Upper lobe of left lung (tissue), 6 donors: ENCODE measurements at regions not wholly inside any gene's neighbourhood (a gene's known extent, or its start where the extent isn't known, plus 50 kb on each side); places are given as distances from the start of the nearest gene placed in this dataset.

Experiments
- ATAC-seq, 2 donors: fragments of 200-7000 bp; cut with Tn5 transposase; one replicate each; pipeline ENCODE4 v1.9.1; 2022; ENCODE audit warnings: mild to moderate bottlenecking in 2 of 2, moderate library complexity in 2 of 2; ENCODE audit not compliant: low FRiP score in 2 of 2
- DNase-seq, 2 donors: peaks; one replicate each; pipeline ENCODE4 v3.0.0-alpha.2; 2019 to 2020
- H3K27ac ChIP-seq, 4 donors: fragments of 200-600 bp; sonication (generic); one replicate each; pipeline ENCODE4 v1.5.1; 2016 to 2019
- H3K27me3 ChIP-seq, 4 donors: fragments of 200-600 bp; sonication (generic); one replicate each; pipeline ENCODE4 v1.5.1; 2017 to 2019
- H3K36me3 ChIP-seq, 4 donors: fragments of 200-600 bp; sonication (generic); one replicate each; pipeline ENCODE4 v1.5.1; 2016 to 2019
- H3K4me1 ChIP-seq, 4 donors: fragments of 200-600 bp; sonication (generic); one replicate each; pipeline ENCODE4 v1.5.1; 2018 to 2019
- H3K4me3 ChIP-seq, 4 donors: fragments of 200-600 bp; sonication (generic); one replicate each; pipeline ENCODE4 v1.5.1; 2017 to 2019; ENCODE audit warnings: mild to moderate bottlenecking in 2 of 4, moderate library complexity in 1 of 4
- H3K9me3 ChIP-seq, 4 donors: fragments of 200-600 bp; sonication (generic); one replicate each; pipeline ENCODE4 v1.5.1; 2018 to 2019
- CTCF ChIP-seq, 6 experiments: fragments of 450-650 bp in 4 of 6; fragments of 200-600 bp in 2 of 6; sonication (generic) in 2 of 6; IDR thresholded peaks; one replicate each; pipeline ENCODE4 v1.5.1; 2016 to 2019; ENCODE audit warnings: antibody characterized with exemption in 6 of 6
- EP300 ChIP-seq, 4 donors: sonication (generic); formaldehyde crosslinking; IDR thresholded peaks; one replicate each; pipeline ENCODE4 v1.5.1; 2017; ENCODE audit warnings: antibody characterized with exemption in 4 of 4, control low read depth in 2 of 4
- POLR2A ChIP-seq, 4 donors: fragments of 450-650 bp; IDR thresholded peaks; one replicate each; pipeline ENCODE4 v1.5.1; 2016 to 2017; ENCODE audit warnings: antibody characterized with exemption in 4 of 4, mild to moderate bottlenecking in 2 of 4
- POLR2AphosphoS5 ChIP-seq, 2 donors: sonication (generic); formaldehyde crosslinking; IDR thresholded peaks; one replicate each; pipeline ENCODE4 v1.5.1; 2017; ENCODE audit warnings: antibody characterized with exemption in 2 of 2
- WGBS, 2 donors: methylation state at CpG; one replicate each; pipeline ENCODE4 v1.1.5; 2017 to 2018; 5-methylcytosine and 5-hydroxymethylcytosine counted together
- donor health status: DM: no; HTN: no; CAD: no; lungs with moderate emphysema.
- donor health status: DM: no; HTN: yes; CAD: no; lungs with severe emphysema.

DNA sequence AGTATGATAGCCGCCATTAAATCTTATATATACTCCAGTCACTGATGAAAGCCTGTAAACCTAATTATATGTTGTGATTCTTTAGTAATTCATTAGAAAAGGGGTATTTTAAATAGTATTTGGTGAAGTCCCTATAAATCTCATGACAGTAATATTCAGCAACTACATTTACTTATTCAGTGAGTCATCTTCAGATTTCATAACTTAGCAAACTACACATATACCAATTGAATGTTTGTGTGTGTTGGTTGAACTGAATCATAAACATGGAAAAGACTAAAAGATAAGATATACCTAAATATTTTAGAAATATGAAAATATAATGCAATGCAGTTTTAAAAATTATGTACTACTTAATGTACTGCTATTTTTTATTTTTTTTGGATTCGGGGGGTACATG, 1050.4 kb downstream of the MAT2B start:
- WGBS, 2 donors: 85 to 92% methylated on average over 2 of the region's 2 CpGs
- H3K4me1 ChIP-seq: no peaks in the 10 kb centered on the region
- no peaks in the 10 kb centered on the region for H3K36me3 ChIP-seq
- H3K27me3 ChIP-seq: no peaks in the 10 kb centered on the region
- DNase-seq (no peak), ATAC-seq (no peak)
- H3K27ac ChIP-seq: no peak overlapping the region
- H3K9me3 ChIP-seq: no peaks in the 10 kb centered on the region
- TF ChIP-seq CTCF (IDR thresholded peaks at IDR 0.05): no peak
- TF ChIP-seq EP300 (IDR thresholded peaks at IDR 0.05): no peak
- TF ChIP-seq POLR2A (IDR thresholded peaks at IDR 0.05): no peak
- TF ChIP-seq POLR2AphosphoS5 (IDR thresholded peaks at IDR 0.05): no peak
- no peak overlapping the region for H3K4me3 ChIP-seq

DNA sequence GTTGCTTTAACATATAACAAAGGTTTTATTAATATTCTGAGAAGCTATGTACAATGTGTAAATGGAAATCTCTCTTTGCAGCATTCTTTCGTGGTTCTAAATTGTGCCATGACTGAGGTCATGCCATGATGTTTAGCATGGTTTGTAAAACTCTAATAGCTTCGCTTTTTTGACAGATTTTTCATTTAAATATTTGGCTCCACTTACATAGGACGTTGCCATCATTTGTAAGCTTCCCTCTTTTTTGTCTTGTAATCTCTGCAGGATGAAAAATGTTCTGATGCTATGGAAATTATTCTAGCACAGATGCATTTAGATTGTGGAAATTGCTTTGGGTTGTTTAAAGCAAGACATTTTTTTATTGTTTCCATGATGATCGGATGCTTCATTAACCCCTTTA, 1054.8 kb downstream of the MAT2B start:
- H3K9me3 ChIP-seq: no peaks in the 10 kb centered on the region
- H3K4me3 ChIP-seq: no peak overlapping the region
- DNase-seq (no peak), ATAC-seq (no peak)
- no peak overlapping the region for H3K27ac ChIP-seq
- TF ChIP-seq POLR2AphosphoS5 (IDR thresholded peaks at IDR 0.05) (no peak), CTCF (IDR thresholded peaks at IDR 0.05) (no peak), EP300 (IDR thresholded peaks at IDR 0.05) (no peak), POLR2A (IDR thresholded peaks at IDR 0.05) (no peak)
- 50 to 74% methylated on average over 4 of the region's 4 CpGs for WGBS, 2 donors
- no peaks in the 10 kb centered on the region for H3K27me3 ChIP-seq
- H3K36me3 ChIP-seq: no peaks in the 10 kb centered on the region
- H3K4me1 ChIP-seq: no peaks in the 10 kb centered on the region

DNA sequence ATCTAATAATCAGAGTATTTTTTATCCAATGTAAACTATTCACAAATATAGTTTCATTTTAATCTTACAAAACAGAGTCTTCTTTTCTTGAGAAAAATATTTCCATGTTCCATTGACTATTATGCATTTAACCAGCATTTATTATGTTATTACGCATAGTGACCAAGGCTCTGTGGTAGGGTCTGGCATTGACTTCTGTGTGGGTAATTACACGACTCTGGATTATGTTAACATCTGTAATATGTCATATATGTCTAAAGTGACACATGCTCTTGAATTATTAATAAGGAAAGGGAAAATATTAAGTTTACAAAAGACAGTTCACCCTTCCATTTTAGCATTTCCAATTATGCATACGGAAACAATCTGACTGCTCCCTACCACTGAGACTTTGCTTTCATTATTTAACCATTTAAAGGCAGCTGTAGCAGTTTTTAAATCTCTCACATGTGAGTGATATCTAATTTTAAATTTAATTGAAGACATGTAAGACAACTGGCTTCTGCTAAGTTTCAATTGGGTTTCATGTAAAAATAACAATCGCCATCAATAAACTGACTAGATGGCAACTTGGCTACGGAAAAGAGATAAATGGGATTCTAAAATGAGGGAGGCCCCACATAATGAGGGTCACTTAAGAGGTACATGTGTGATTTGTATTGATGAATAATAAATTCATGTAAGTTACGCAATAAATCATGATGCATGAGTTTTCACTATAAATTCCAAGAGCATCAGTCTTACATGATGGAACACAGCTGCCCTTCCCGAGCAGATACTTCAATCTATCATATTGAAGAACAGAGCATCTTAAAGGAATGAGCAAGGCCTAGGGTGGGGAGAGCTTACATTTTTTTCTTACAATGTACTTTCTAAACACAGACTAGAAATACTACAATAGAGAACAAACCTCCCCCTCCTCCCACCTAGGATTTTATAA, 1056.8 kb downstream of the MAT2B start:
- Histone ChIP-seq H3K4me1 (no peaks in the 10 kb centered on the region), H3K27me3 (no peaks in the 10 kb centered on the region), H3K27ac (no peak overlapping the region), H3K36me3 (no peaks in the 10 kb centered on the region), H3K4me3 (no peak overlapping the region), H3K9me3 (no peaks in the 10 kb centered on the region)
- no peak for ATAC-seq
- no peak for DNase-seq
- TF ChIP-seq CTCF (IDR thresholded peaks at IDR 0.05) (no peak), EP300 (IDR thresholded peaks at IDR 0.05) (no peak), POLR2A (IDR thresholded peaks at IDR 0.05) (no peak), POLR2AphosphoS5 (IDR thresholded peaks at IDR 0.05) (no peak)
- WGBS, 2 donors: 76 to 78% methylated on average over 7 of the region's 7 CpGs

GRCh38 chr5:164563370-164563769, 1058.0 kb downstream of the MAT2B start:
- Histone ChIP-seq H3K4me1 (no peaks in the 10 kb centered on the region), H3K9me3 (no peaks in the 10 kb centered on the region), H3K36me3 (no peaks in the 10 kb centered on the region), H3K4me3 (no peak overlapping the region), H3K27ac (no peak overlapping the region), H3K27me3 (no peaks in the 10 kb centered on the region)
- 49 to 55% methylated on average over 1 of the region's 1 CpG for WGBS, 2 donors
- DNase-seq (no peak), ATAC-seq (no peak)
- no peak for TF ChIP-seq POLR2AphosphoS5 (IDR thresholded peaks at IDR 0.05)

GRCh38 chr5:164573397-164573796, 1068.0 kb downstream of the MAT2B start:
- TF ChIP-seq CTCF (IDR thresholded peaks at IDR 0.05) (no peak), POLR2A (IDR thresholded peaks at IDR 0.05) (no peak), POLR2AphosphoS5 (IDR thresholded peaks at IDR 0.05) (no peak), EP300 (IDR thresholded peaks at IDR 0.05) (no peak)
- no peak for DNase-seq
- WGBS, 2 donors: 64 to 78% methylated on average over 2 of the region's 2 CpGs

More at GRCh38 chr5:164573397-164573796, 1068.0 kb downstream of the MAT2B start:
- no peaks in the 10 kb centered on the region for H3K27me3 ChIP-seq
- peaks cover 0 to 3% (median 0%) of the 10 kb centered on the region in 4 donors for H3K9me3 ChIP-seq
- ATAC-seq: no peak
- H3K36me3 ChIP-seq: no peaks in the 10 kb centered on the region
- H3K4me3 ChIP-seq: no peak overlapping the region
- no peaks in the 10 kb centered on the region for H3K4me1 ChIP-seq
- no peak overlapping the region for H3K27ac ChIP-seq
